ENCODE measurements at regions not wholly inside any gene's neighbourhood (a gene's known extent, or its start where the extent isn't known, plus 50 kb on each side); places are given as distances from the start of the nearest gene placed in this dataset.

DNA sequence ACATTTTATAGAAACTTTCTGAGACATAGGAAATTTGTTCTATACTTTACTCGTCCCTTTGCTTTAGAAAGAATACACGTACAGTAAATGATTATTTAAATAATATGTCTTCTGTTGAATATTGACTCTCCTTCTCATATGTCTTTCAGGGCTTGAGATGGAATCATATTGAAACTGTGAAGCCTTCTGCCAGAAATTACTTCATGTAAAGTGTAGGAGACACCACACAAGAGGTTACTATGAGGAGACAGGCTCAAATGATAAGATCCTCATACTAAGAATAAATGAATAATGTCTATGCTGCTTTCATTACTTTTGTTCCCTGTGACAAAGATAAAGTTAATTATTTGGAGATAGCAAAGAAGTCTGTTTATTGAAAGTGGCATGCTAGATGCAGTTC, 1240.3 kb upstream of the MAP3K7 start:
- no peak overlapping the region for H2BK12ac ChIP-seq (ENCODE audit: insufficient read length, low read depth, low read length)
- H3K14ac ChIP-seq (ENCODE audit: insufficient read depth, low read length): no peak overlapping the region
- H3K23me2 ChIP-seq (ENCODE audit: insufficient read length, low read depth, low read length, poor library complexity, severe bottlenecking): no peaks in the 10 kb centered on the region
- no peak overlapping the region for H3K4me2 ChIP-seq (ENCODE audit: insufficient read depth, insufficient read length, low read length)
- no peak overlapping the region for H4K8ac ChIP-seq (replicated peaks; ENCODE audit: insufficient read length, low read depth, low read length)
- no peak overlapping the region for H4K5ac ChIP-seq (ENCODE audit: insufficient read length, low read depth, low read length)
- H3K4ac ChIP-seq (ENCODE audit: low read depth, low read length): no peak overlapping the region
- Mint-ChIP-seq H3K9me3 (no peaks in the 10 kb centered on the region), H3K27ac (no peak overlapping the region), H3K4me3 (no peak overlapping the region), H3K27me3 (ENCODE audit: low read depth) (no peaks in the 10 kb centered on the region), H3K4me1 (no peaks in the 10 kb centered on the region), H3K36me3 (ENCODE audit: insufficient read depth in 1 of 3, low read depth in 3 of 3) (no peaks in the 10 kb centered on the region)
- H3K79me1 ChIP-seq (ENCODE audit: insufficient read depth, low read depth, low read length, poor library complexity, severe bottlenecking): no peaks in the 10 kb centered on the region
- no peak overlapping the region for H4K91ac ChIP-seq (ENCODE audit: insufficient read length, low read depth, low read length)
- no peak overlapping the region for H2AK5ac ChIP-seq (ENCODE audit: insufficient read length, low read length)
- no peak overlapping the region for H3T11ph ChIP-seq (ENCODE audit: low read length)
- no CpG with 5 or more reads among the region's 2 CpGs for WGBS (ENCODE audit: extremely low coverage, insufficient read length, low lambda C conversion rate)
- H3K9ac ChIP-seq (ENCODE audit: extremely low read depth, insufficient read length, low read length): no peak overlapping the region
- H3K79me2 ChIP-seq (ENCODE audit: insufficient read depth, low read length): no peaks in the 10 kb centered on the region
- H3K27ac ChIP-seq (ENCODE audit: insufficient read length, low read depth, low read length): no peak overlapping the region
- no peak for TF ChIP-seq CTCF (conservative IDR thresholded peaks at IDR 0.05)
- H4K20me1 ChIP-seq (ENCODE audit: control insufficient read depth, insufficient read depth, insufficient read length): no peaks in the 10 kb centered on the region
- H3K23ac ChIP-seq (ENCODE audit: insufficient read length, low read depth, low read length): no peak overlapping the region
- no peaks in the 10 kb centered on the region for H3K27me3 ChIP-seq (ENCODE audit: insufficient read depth, low read length)
- no peak overlapping the region for H2BK15ac ChIP-seq (ENCODE audit: low read depth, low read length)
- H2BK20ac ChIP-seq (ENCODE audit: low read depth, low read length, poor library complexity, severe bottlenecking): no peak overlapping the region
- no peak overlapping the region for H3K18ac ChIP-seq (ENCODE audit: insufficient read length, low read depth, low read length)
- no peaks in the 10 kb centered on the region for H3K9me3 ChIP-seq (ENCODE audit: control insufficient read depth, low read depth, low read length)
- H2AFZ ChIP-seq (ENCODE audit: low read length): no peak overlapping the region
- H2BK120ac ChIP-seq (ENCODE audit: low read depth, low read length, poor library complexity, severe bottlenecking): no peak overlapping the region
- DNase-seq: no peak
- no peak overlapping the region for H2BK5ac ChIP-seq (ENCODE audit: insufficient read length, low read length)
- no peaks in the 10 kb centered on the region for H3K4me1 ChIP-seq (ENCODE audit: insufficient read depth, low read length)
- H3K56ac ChIP-seq (ENCODE audit: insufficient read length, low read depth, low read length): no peak overlapping the region

All from H9 (cell line).